ENCODE measurements at regions not wholly inside any gene's neighbourhood (a gene's known extent, or its start where the extent isn't known, plus 50 kb on each side); places are given as distances from the start of the nearest gene placed in this dataset.

DNA sequence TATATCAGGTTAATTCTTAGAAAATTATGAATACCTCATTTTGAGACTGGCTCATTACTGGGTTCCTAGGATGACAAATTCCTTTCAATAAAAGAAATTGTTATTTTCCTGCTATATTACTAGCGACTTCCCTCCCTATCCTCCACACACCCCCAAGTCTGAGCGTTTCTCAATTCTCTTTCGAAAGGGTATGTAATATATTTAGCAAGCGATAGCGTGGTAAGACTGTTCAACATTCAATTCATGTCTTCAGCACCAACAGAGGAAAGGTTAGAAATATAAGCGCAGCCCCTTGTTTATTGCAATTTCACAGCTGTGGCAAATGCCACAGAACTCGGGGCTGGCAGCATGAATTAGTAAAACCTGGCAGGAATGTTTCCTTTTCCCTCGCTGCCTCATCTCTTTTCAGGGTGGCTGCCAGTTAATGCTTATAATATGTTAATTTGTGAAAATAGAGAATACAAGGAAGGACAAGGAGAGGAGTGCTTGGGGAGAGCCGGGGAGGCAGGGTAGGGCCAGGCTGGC is 152.7 kb upstream of the TBCA start:
- DNase-seq (ENCODE audit: low read depth) = peak; percentile 65
- TF ChIP-seq, protein P1, sequence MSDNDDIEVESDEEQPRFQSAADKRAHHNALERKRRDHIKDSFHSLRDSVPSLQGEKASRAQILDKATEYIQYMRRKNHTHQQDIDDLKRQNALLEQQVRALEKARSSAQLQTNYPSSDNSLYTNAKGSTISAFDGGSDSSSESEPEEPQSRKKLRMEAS (IDR thresholded peaks at IDR 0.05; ENCODE audit: low read depth, low read length) = no peak
- no peak for TF ChIP-seq POLR2A (IDR thresholded peaks at IDR 0.05; ENCODE audit: extremely low read depth, insufficient read length)
- no peak for TF ChIP-seq MYC (IDR thresholded peaks at IDR 0.05; ENCODE audit: low read depth, low read length)
- no peak for TF ChIP-seq CTCF (IDR thresholded peaks at IDR 0.05; ENCODE audit: low read depth, low read length)
- H3K4me3 ChIP-seq (ENCODE audit: low read depth, low read length) = peak overlapping the region; percentile 26

GRCh38 chr5:77926337-77926736 is 150.2 kb upstream of the TBCA start:
- no peak overlapping the region for H3K4me3 ChIP-seq (ENCODE audit: low read depth, low read length)
- TF ChIP-seq POLR2A (IDR thresholded peaks at IDR 0.05; ENCODE audit: extremely low read depth, insufficient read length) (no peak), MYC (IDR thresholded peaks at IDR 0.05; ENCODE audit: low read depth, low read length) (no peak), CTCF (IDR thresholded peaks at IDR 0.05; ENCODE audit: low read depth, low read length) (no peak)
- TF ChIP-seq, protein P1 (IDR thresholded peaks at IDR 0.05; ENCODE audit: low read depth, low read length) = no peak
- no peak for DNase-seq (ENCODE audit: low read depth)

- no peak for DNase-seq (ENCODE audit: low read depth)
- no peak overlapping the region for H3K4me3 ChIP-seq (ENCODE audit: low read depth, low read length)
- TF ChIP-seq CTCF (IDR thresholded peaks at IDR 0.05; ENCODE audit: low read depth, low read length) (no peak), MYC (IDR thresholded peaks at IDR 0.05; ENCODE audit: low read depth, low read length) (no peak), POLR2A (IDR thresholded peaks at IDR 0.05; ENCODE audit: extremely low read depth, insufficient read length) (no peak)
- TF ChIP-seq, protein P1 (IDR thresholded peaks at IDR 0.05; ENCODE audit: low read depth, low read length) = no peak
Measured at GRCh38 chr5:77925503-77925902, 149.4 kb upstream of the TBCA start.

- no peak for TF ChIP-seq POLR2A (IDR thresholded peaks at IDR 0.05; ENCODE audit: extremely low read depth, insufficient read length)
- TF ChIP-seq, protein P1 (IDR thresholded peaks at IDR 0.05; ENCODE audit: low read depth, low read length) = no peak
- no peak for TF ChIP-seq MYC (IDR thresholded peaks at IDR 0.05; ENCODE audit: low read depth, low read length)
- no peak for TF ChIP-seq CTCF (IDR thresholded peaks at IDR 0.05; ENCODE audit: low read depth, low read length)
- no peak overlapping the region for H3K4me3 ChIP-seq (ENCODE audit: low read depth, low read length)
Measured at GRCh38 chr5:77924081-77924480, 147.9 kb upstream of the TBCA start.

DNA sequence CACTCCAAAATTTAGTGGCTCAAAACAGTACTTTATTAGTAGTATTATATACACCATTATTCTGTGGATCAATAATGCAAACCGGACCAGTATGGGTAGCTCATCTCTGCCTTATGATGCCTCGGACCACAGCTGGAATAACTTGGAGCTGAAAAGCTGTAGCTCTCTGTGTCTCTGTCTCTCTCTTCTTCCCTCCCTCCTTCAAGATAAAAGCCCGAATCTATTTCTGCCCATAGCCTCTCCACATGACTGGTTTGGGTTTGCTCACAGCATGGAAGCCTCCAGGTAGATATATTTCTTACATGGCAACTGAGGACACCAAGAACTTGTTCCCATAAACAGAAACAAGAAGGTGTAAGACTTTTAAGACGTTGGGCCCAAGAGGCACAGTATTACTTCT is 147.5 kb upstream of the TBCA start:
- no peak for DNase-seq (ENCODE audit: low read depth)
- no peak overlapping the region for H3K4me3 ChIP-seq (ENCODE audit: low read depth, low read length)
- TF ChIP-seq, protein P1 (IDR thresholded peaks at IDR 0.05; ENCODE audit: low read depth, low read length) = no peak
- TF ChIP-seq MYC (IDR thresholded peaks at IDR 0.05; ENCODE audit: low read depth, low read length) (no peak), POLR2A (IDR thresholded peaks at IDR 0.05; ENCODE audit: extremely low read depth, insufficient read length) (no peak)

More at GRCh38 chr5:77924081-77924480, 147.9 kb upstream of the TBCA start:
- DNase-seq (ENCODE audit: low read depth) = no peak

DNA sequence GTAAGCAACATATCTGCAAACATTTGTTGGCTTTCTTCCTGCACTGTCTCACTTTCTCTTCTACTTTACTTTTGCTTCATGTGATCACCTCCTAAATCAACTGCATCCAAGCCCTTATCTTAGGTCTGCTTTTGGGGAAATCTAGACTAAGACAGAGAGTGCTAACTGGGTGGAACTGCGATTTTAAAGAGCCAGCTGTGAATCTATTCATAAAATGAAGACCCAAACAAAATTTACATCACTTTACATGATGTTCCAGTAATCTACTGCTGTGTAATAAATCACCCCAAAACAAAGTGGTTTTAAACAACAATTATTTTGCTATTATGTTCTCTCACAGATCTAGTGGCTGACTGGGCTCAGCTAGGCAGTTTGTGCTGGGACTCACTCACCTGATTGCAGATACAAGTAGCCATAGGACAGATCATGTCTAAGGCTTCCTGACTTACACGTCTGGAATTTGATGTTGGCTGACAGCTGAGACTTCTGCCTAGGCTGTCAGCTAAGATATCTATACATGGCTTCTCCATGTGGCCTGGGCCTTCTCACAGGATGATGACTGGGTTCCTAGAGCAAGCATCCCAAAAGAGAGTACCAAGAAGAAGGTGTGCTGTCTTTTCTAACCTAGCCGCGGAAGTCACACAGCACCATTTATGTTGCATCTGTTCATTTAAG is 145.1 kb upstream of the TBCA start:
- TF ChIP-seq CTCF (IDR thresholded peaks at IDR 0.05; ENCODE audit: low read depth, low read length) (no peak), MYC (IDR thresholded peaks at IDR 0.05; ENCODE audit: low read depth, low read length) (no peak), POLR2A (IDR thresholded peaks at IDR 0.05; ENCODE audit: extremely low read depth, insufficient read length) (no peak)
- TF ChIP-seq, protein P1 (IDR thresholded peaks at IDR 0.05; ENCODE audit: low read depth, low read length) = no peak
- no peak overlapping the region for H3K4me3 ChIP-seq (ENCODE audit: low read depth, low read length)
- DNase-seq (ENCODE audit: low read depth) = no peak

All from NB4 (cell line).